ENCODE measurements at regions not wholly inside any gene's neighbourhood (a gene's known extent, or its start where the extent isn't known, plus 50 kb on each side); places are given as distances from the start of the nearest gene placed in this dataset.
A peak's percentile ranks its signal among the peaks of the same experiment; 100 is the strongest.
"Not testable (repeated sequence)": the region's sequence is repeated elsewhere in the genome, so short reads cannot be mapped to it uniquely, and the experiment has no call there.

GRCh38 chr1:120942218-120942944, 52.8 kb downstream of the PPIAL4A start (continued):
- peak; percentile 83 for TF ChIP-seq ZNF143 (CRISPR knock-in tag; IDR thresholded peaks at IDR 0.05)
- TF ChIP-seq, protein P1, sequence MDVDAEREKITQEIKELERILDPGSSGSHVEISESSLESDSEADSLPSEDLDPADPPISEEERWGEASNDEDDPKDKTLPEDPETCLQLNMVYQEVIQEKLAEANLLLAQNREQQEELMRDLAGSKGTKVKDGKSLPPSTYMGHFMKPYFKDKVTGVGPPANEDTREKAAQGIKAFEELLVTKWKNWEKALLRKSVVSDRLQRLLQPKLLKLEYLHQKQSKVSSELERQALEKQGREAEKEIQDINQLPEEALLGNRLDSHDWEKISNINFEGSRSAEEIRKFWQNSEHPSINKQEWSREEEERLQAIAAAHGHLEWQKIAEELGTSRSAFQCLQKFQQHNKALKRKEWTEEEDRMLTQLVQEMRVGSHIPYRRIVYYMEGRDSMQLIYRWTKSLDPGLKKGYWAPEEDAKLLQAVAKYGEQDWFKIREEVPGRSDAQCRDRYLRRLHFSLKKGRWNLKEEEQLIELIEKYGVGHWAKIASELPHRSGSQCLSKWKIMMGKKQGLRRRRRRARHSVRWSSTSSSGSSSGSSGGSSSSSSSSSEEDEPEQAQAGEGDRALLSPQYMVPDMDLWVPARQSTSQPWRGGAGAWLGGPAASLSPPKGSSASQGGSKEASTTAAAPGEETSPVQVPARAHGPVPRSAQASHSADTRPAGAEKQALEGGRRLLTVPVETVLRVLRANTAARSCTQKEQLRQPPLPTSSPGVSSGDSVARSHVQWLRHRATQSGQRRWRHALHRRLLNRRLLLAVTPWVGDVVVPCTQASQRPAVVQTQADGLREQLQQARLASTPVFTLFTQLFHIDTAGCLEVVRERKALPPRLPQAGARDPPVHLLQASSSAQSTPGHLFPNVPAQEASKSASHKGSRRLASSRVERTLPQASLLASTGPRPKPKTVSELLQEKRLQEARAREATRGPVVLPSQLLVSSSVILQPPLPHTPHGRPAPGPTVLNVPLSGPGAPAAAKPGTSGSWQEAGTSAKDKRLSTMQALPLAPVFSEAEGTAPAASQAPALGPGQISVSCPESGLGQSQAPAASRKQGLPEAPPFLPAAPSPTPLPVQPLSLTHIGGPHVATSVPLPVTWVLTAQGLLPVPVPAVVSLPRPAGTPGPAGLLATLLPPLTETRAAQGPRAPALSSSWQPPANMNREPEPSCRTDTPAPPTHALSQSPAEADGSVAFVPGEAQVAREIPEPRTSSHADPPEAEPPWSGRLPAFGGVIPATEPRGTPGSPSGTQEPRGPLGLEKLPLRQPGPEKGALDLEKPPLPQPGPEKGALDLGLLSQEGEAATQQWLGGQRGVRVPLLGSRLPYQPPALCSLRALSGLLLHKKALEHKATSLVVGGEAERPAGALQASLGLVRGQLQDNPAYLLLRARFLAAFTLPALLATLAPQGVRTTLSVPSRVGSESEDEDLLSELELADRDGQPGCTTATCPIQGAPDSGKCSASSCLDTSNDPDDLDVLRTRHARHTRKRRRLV (CRISPR knock-in tag; IDR thresholded peaks at IDR 0.05): peak; percentile 99
- peak; percentile 74 for TF ChIP-seq POLR2AphosphoS5 (IDR thresholded peaks at IDR 0.05; ENCODE audit: low read depth, low read length)

GRCh38 chr1:120942945-120943319, 53.4 kb downstream of the PPIAL4A start:
- H3K9ac ChIP-seq (ENCODE audit: insufficient read depth, low read depth, low read length); H3K4me1 ChIP-seq (ENCODE audit: insufficient read depth, low read length); FAIRE-seq; CTCF ChIA-PET (ENCODE audit: low intra/inter-chr PET ratio, low total read pairs); H3K4me2 ChIP-seq (ENCODE audit: low read depth, low read length); H3K4me3 ChIP-seq (replicated peaks in 1 of 3; ENCODE audit: insufficient read depth in 1 of 3, low read depth in 2 of 3, low read length in 3 of 3); H3K36me3 ChIP-seq (replicated peaks in 1 of 2; ENCODE audit: control insufficient read depth in 1 of 2, insufficient read depth in 2 of 2, low read length in 2 of 2); intact Hi-C loops (cut with micrococcal nuclease; ENCODE audit: unreplicated experiment); DNase-seq (ENCODE audit: low spot score); BruUV-seq (replicated peaks); H4K20me1 ChIP-seq (ENCODE audit: insufficient read depth, low read length); H3K27ac ChIP-seq (ENCODE audit: extremely low read length, insufficient read depth, low read length); H3K79me2 ChIP-seq (ENCODE audit: insufficient read depth, low read length); H3K27me3 ChIP-seq (ENCODE audit: control insufficient read depth in 1 of 2, insufficient read depth in 2 of 2, low read length in 2 of 2); in situ Hi-C loops (cut with HindIII; ENCODE audit: extremely low pct_ligation_motif_present, low pct_unique_long_range_greater_than_20kb); H3K9me3 ChIP-seq (ENCODE audit: low read length); H2AFZ ChIP-seq (ENCODE audit: low read length): not testable (repeated sequence)
- ATAC-seq: peak; percentile 57
- POLR2A ChIA-PET: interaction anchor here (1.0 kb wide), 1 partner anchor 92 kb away, joined by 3 read pairs; no protein-coding TSS in a partner anchor
- WGBS (ENCODE audit: low lambda C conversion rate): no CpG with 5 or more reads among the region's 9 CpGs

DNA sequence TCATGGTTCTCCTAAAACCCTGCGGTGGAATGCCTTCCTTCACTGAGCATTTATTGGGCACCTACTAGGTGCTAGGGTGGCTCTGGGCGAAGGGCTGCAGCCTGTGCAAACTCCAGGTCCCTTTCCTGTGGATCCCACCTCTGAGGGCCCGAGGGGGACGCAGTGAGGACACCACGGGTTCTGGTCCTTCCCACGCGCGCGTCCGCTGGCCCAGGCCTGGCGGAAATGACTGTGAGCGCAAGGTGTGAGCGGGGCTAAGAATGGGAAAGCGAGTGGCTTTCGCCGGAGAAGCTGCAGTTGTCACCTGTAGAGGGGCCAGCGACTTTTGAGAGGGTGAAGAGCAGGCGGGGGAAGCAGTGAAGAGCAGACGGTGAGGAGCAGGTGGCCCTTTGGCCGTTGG, 55.1 kb downstream of the PPIAL4A start:
- H2AFZ ChIP-seq (ENCODE audit: low read length); H3K4me2 ChIP-seq (ENCODE audit: low read depth, low read length); H3K27ac ChIP-seq (ENCODE audit: extremely low read length, insufficient read depth, low read length); POLR2A ChIA-PET; H3K79me2 ChIP-seq (ENCODE audit: insufficient read depth, low read length); H3K9ac ChIP-seq (ENCODE audit: insufficient read depth, low read depth, low read length); FAIRE-seq; H3K4me3 ChIP-seq (replicated peaks in 1 of 3; ENCODE audit: insufficient read depth in 1 of 3, low read depth in 2 of 3, low read length in 3 of 3); H3K27me3 ChIP-seq (ENCODE audit: control insufficient read depth in 1 of 2, insufficient read depth in 2 of 2, low read length in 2 of 2); in situ Hi-C loops (cut with HindIII; ENCODE audit: extremely low pct_ligation_motif_present, low pct_unique_long_range_greater_than_20kb); H3K36me3 ChIP-seq (replicated peaks in 1 of 2; ENCODE audit: control insufficient read depth in 1 of 2, insufficient read depth in 2 of 2, low read length in 2 of 2); H3K4me1 ChIP-seq (ENCODE audit: insufficient read depth, low read length); H4K20me1 ChIP-seq (ENCODE audit: insufficient read depth, low read length); ATAC-seq; intact Hi-C loops (cut with micrococcal nuclease; ENCODE audit: unreplicated experiment); DNase-seq (ENCODE audit: low spot score); H3K9me3 ChIP-seq (ENCODE audit: low read length); CTCF ChIA-PET (ENCODE audit: low intra/inter-chr PET ratio, low total read pairs); BruUV-seq (replicated peaks): not testable (repeated sequence)
- WGBS (ENCODE audit: low lambda C conversion rate): 66% methylated on average over 18 of the region's 20 CpGs

DNA sequence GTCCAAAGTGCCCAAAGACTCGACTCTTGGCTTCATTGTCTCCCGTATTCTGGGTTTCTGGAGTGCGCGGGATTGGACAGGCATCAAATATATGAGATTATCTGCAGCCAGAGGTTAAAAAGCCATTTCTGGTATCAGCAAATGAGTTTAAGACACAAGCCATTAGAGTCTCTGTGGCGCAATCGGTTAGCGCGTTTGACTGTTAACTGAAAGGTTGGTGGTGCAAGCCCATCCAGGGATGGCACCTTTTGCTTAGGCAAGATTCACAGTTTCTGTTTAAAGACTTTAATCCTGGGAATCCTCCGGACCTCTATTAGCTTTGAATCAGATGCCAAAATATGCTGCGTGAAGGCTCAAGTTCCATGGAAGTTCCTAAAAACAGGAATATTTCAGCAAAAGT, 55.6 kb downstream of the PPIAL4A start:
- H3K9ac ChIP-seq (ENCODE audit: insufficient read depth, low read depth, low read length); H3K27me3 ChIP-seq (ENCODE audit: control insufficient read depth in 1 of 2, insufficient read depth in 2 of 2, low read length in 2 of 2); H3K79me2 ChIP-seq (ENCODE audit: insufficient read depth, low read length); H3K4me1 ChIP-seq (ENCODE audit: insufficient read depth, low read length); H3K4me2 ChIP-seq (ENCODE audit: low read depth, low read length); H3K4me3 ChIP-seq (replicated peaks in 1 of 3; ENCODE audit: insufficient read depth in 1 of 3, low read depth in 2 of 3, low read length in 3 of 3); POLR2A ChIA-PET; H4K20me1 ChIP-seq (ENCODE audit: insufficient read depth, low read length); H3K36me3 ChIP-seq (replicated peaks in 1 of 2; ENCODE audit: control insufficient read depth in 1 of 2, insufficient read depth in 2 of 2, low read length in 2 of 2); FAIRE-seq; H2AFZ ChIP-seq (ENCODE audit: low read length); intact Hi-C loops (cut with micrococcal nuclease; ENCODE audit: unreplicated experiment); in situ Hi-C loops (cut with HindIII; ENCODE audit: extremely low pct_ligation_motif_present, low pct_unique_long_range_greater_than_20kb); CTCF ChIA-PET (ENCODE audit: low intra/inter-chr PET ratio, low total read pairs); H3K9me3 ChIP-seq (ENCODE audit: low read length); DNase-seq (ENCODE audit: low spot score); BruUV-seq (replicated peaks); ATAC-seq; H3K27ac ChIP-seq (ENCODE audit: extremely low read length, insufficient read depth, low read length): not testable (repeated sequence)
- WGBS (ENCODE audit: low lambda C conversion rate): 92% methylated on average over 7 of the region's 10 CpGs

All from HepG2 (cell line).